A673 (cell line): ENCODE measurements at regions not wholly inside any gene's neighbourhood (a gene's known extent, or its start where the extent isn't known, plus 50 kb on each side); places are given as distances from the start of the nearest gene placed in this dataset.

Experiments used
- BruUV-seq: library from RNA; stranded (reverse); fragments of 400-500 nt; replicated peaks from 2 replicates; lab custom pipeline; 2021; lab: Mats Ljungman, UMichigan
- CTCF ChIA-PET: fragments of 300-600 bp; sonication (Branson Sonifier 250); formaldehyde crosslinking; loops from one replicate; lab custom pipeline; 2022; ENCODE audit warnings: antibody characterized with exemption; lab: Charles Lee
- POLR2A ChIA-PET: fragments of 300-600 bp; sonication (Branson Sonifier 250); formaldehyde crosslinking; loops from one replicate; lab custom pipeline; 2022; ENCODE audit warnings: antibody characterized with exemption; ENCODE audit not compliant: low non-redundant PET; lab: Charles Lee
- DNase-seq: peaks from one replicate; pipeline ENCODE4 v3.0.0-alpha.2; 2015; ENCODE audit warnings: low spot score
- H3K27ac ChIP-seq: fragments of 200-600 bp; sonication (generic); 2 replicates; pipeline ENCODE4 v1.5.1; 2016; ENCODE audit warnings: mixed run types, low read depth, mild to moderate bottlenecking, mixed read lengths, antibody characterized with exemption, low read length; ENCODE audit not compliant: poor library complexity, severe bottlenecking
- H3K27me3 ChIP-seq: fragments of 200-600 bp; sonication (generic); replicated peaks from 2 replicates; pipeline ENCODE4 v1.6.1; 2017; ENCODE audit warnings: mixed run types, low read depth, mild to moderate bottlenecking, mixed read lengths, antibody characterized with exemption, low read length; ENCODE audit not compliant: insufficient read depth, poor library complexity
- H3K36me3 ChIP-seq: fragments of 200-600 bp; sonication (generic); 2 replicates; pipeline ENCODE4 v1.6.1; 2016; ENCODE audit warnings: mixed run types, mild to moderate bottlenecking, mixed read lengths, antibody characterized with exemption, low read length; ENCODE audit not compliant: insufficient read depth, poor library complexity, severe bottlenecking
- H3K4me1 ChIP-seq: fragments of 200-600 bp; sonication (generic); 2 replicates; pipeline ENCODE4 v1.6.1; 2017; ENCODE audit warnings: mixed run types, mild to moderate bottlenecking, mixed read lengths, antibody characterized with exemption, low read length; ENCODE audit not compliant: insufficient read depth, poor library complexity, severe bottlenecking
- H3K4me3 ChIP-seq: fragments of 200-600 bp; sonication (generic); 2 replicates; pipeline ENCODE4 v1.5.1; 2016; ENCODE audit warnings: low read depth, mixed run types, mild to moderate bottlenecking, mixed read lengths, low read length; ENCODE audit not compliant: poor library complexity, severe bottlenecking
- H3K9me3 ChIP-seq: fragments of 200-600 bp; sonication (generic); 2 replicates; pipeline ENCODE4 v1.6.1; 2016; ENCODE audit warnings: mixed run types, low read depth, mild to moderate bottlenecking, mixed read lengths, antibody characterized with exemption, low read length; ENCODE audit not compliant: poor library complexity, severe bottlenecking
- CTCF ChIP-seq: fragments of 300-800, 200-600 bp; sonication (generic); conservative IDR thresholded peaks from 2 replicates; pipeline ENCODE4 v1.5.1; 2017; ENCODE audit warnings: low read depth, mild to moderate bottlenecking, antibody characterized with exemption, low read length, moderate library complexity, mixed read lengths
- EZH2 ChIP-seq: fragments of 200-600 bp; sonication (generic); IDR thresholded peaks from 2 replicates; pipeline ENCODE4 v1.6.1; 2017; ENCODE audit warnings: borderline replicate concordance, low read depth, mild to moderate bottlenecking, mixed read lengths, antibody characterized with exemption, low read length; ENCODE audit not compliant: poor library complexity, severe bottlenecking
- intact Hi-C: fragments of 100-400 bp; cut with micrococcal nuclease; formaldehyde crosslinking; loops from one replicate; pipeline ENCODE4 v1.10.0; 2022; ENCODE audit not compliant: unreplicated experiment

- intact Hi-C loops: no loop called here
- no peak overlapping the region for H3K27ac ChIP-seq
- no peaks in the 10 kb centered on the region for H3K4me1 ChIP-seq
- ChIA-PET CTCF (no interaction called here), POLR2A (no interaction called here)
- no peaks in the 10 kb centered on the region for H3K36me3 ChIP-seq
- TF ChIP-seq CTCF: no peak
- no peak for TF ChIP-seq EZH2
- no peak overlapping the region for H3K4me3 ChIP-seq
- H3K9me3 ChIP-seq: no peaks in the 10 kb centered on the region
- no peak for DNase-seq
- no TSS peak for BruUV-seq
- no peaks in the 10 kb centered on the region for H3K27me3 ChIP-seq
Observed at GRCh38 chr4:156185514-156186055, 231.9 kb upstream of the CTSO start.

- DNase-seq: no peak
- CTCF ChIA-PET: no interaction called here
- Histone ChIP-seq H3K4me1 (no peaks in the 10 kb centered on the region), H3K4me3 (no peak overlapping the region), H3K9me3 (no peaks in the 10 kb centered on the region), H3K27ac (no peak overlapping the region), H3K36me3 (no peaks in the 10 kb centered on the region), H3K27me3 (no peaks in the 10 kb centered on the region)
- POLR2A ChIA-PET: no interaction called here
- TF ChIP-seq CTCF (no peak), EZH2 (no peak)
- no TSS peak for BruUV-seq
- intact Hi-C loops: no loop called here
Observed at GRCh38 chr4:156182269-156182668, 228.6 kb upstream of the CTSO start.

GRCh38 chr4:156177941-156178340, 224.3 kb upstream of the CTSO start:
- POLR2A ChIA-PET: no interaction called here
- no peak overlapping the region for H3K27ac ChIP-seq
- BruUV-seq: no TSS peak
- no peak for DNase-seq
- H3K4me3 ChIP-seq: no peak overlapping the region
- TF ChIP-seq CTCF: no peak
- TF ChIP-seq EZH2: no peak
- CTCF ChIA-PET: no interaction called here
- H3K9me3 ChIP-seq: no peaks in the 10 kb centered on the region
- intact Hi-C loops: loop anchor here (10.0 kb wide), 1 partner anchor 497 kb away; no protein-coding TSS in a partner anchor
- H3K36me3 ChIP-seq: no peaks in the 10 kb centered on the region
- H3K4me1 ChIP-seq: no peaks in the 10 kb centered on the region
- H3K27me3 ChIP-seq: no peaks in the 10 kb centered on the region
